ENCODE measurements at regions not wholly inside any gene's neighbourhood (a gene's known extent, or its start where the extent isn't known, plus 50 kb on each side); places are given as distances from the start of the nearest gene placed in this dataset.

GRCh38 chr3:36229496-36229895 lies 150.8 kb upstream of the STAC start:
- no peak for TF ChIP-seq CTCF (IDR thresholded peaks at IDR 0.05)
- no peak for TF ChIP-seq POLR2A (IDR thresholded peaks at IDR 0.05)
